SK-N-SH treated with all-trans-retinoic acid at 6 μM for 48 hours (cell line): ENCODE measurements at regions not wholly inside any gene's neighbourhood (a gene's known extent, or its start where the extent isn't known, plus 50 kb on each side); places are given as distances from the start of the nearest gene placed in this dataset.

Experiments used
- ATAC-seq: fragments of 200-7000 bp; cut with Tn5 transposase; 3 replicates; pipeline ENCODE4 v1.9.1; 2020; ENCODE audit warnings: mild to moderate bottlenecking, moderate library complexity
- ARNTL ChIP-seq: fragments of 450-650 bp; formaldehyde crosslinking; IDR thresholded peaks from 2 replicates; pipeline ENCODE4 v1.5.0; 2020; ENCODE audit warnings: low read depth, mild to moderate bottlenecking, moderate library complexity, borderline replicate concordance
- CREB5 ChIP-seq: fragments of 250-450 bp; sonication (Bioruptor Pico); IDR thresholded peaks from 2 replicates; pipeline ENCODE4 v1.5.1; 2020; ENCODE audit warnings: low read depth, mild to moderate bottlenecking, moderate library complexity
- CSDC2 ChIP-seq: fragments of 250-450 bp; sonication (Bioruptor Pico); IDR thresholded peaks from 2 replicates; pipeline ENCODE4 v1.5.0; 2020; ENCODE audit warnings: mild to moderate bottlenecking, moderate library complexity
- CSRNP3 ChIP-seq: fragments of 250-450 bp; sonication (Bioruptor Pico); IDR thresholded peaks from 2 replicates; pipeline ENCODE4 v1.5.1; 2021; ENCODE audit warnings: mild to moderate bottlenecking, moderate library complexity
- ESRRG ChIP-seq: fragments of 250-450 bp; sonication (Bioruptor Pico); IDR thresholded peaks from 2 replicates; pipeline ENCODE4 v1.6.1; 2021; ENCODE audit warnings: mild to moderate bottlenecking
- GLIS3 ChIP-seq: fragments of 250-450 bp; sonication (Bioruptor Pico); IDR thresholded peaks from 2 replicates; pipeline ENCODE4 v1.5.0; 2020; ENCODE audit warnings: mild to moderate bottlenecking, moderate library complexity
- ISL1 ChIP-seq: fragments of 250-450 bp; sonication (Bioruptor Pico); IDR thresholded peaks from 2 replicates; pipeline ENCODE4 v2.1.2; 2022; ENCODE audit warnings: mild to moderate bottlenecking, moderate library complexity
- OSR1 ChIP-seq: fragments of 250-450 bp; sonication (Bioruptor Pico); IDR thresholded peaks from 2 replicates; pipeline ENCODE4 v1.8.0; 2022; ENCODE audit warnings: moderate library complexity, mild to moderate bottlenecking, inconsistent platforms
- PATZ1 ChIP-seq: fragments of 250-450 bp; sonication (Bioruptor Pico); IDR thresholded peaks from 2 replicates; pipeline ENCODE4 v1.8.0; 2020; ENCODE audit warnings: mild to moderate bottlenecking, moderate library complexity, borderline replicate concordance
- POU6F1 ChIP-seq: fragments of 250-450 bp; sonication (Bioruptor Pico); IDR thresholded peaks from 2 replicates; pipeline ENCODE4 v1.8.0; 2021; ENCODE audit warnings: low read depth, mild to moderate bottlenecking, moderate library complexity, borderline replicate concordance
- PPARA ChIP-seq: fragments of 250-450 bp; sonication (Bioruptor Pico); IDR thresholded peaks from 2 replicates; pipeline ENCODE4 v1.5.0; 2020; ENCODE audit warnings: mild to moderate bottlenecking, borderline replicate concordance
- RARB ChIP-seq: fragments of 250-450 bp; sonication (Bioruptor Pico); IDR thresholded peaks from 2 replicates; pipeline ENCODE4 v1.8.0; 2021; ENCODE audit warnings: mild to moderate bottlenecking, moderate library complexity
- SNAI2 ChIP-seq: fragments of 250-450 bp; sonication (Bioruptor Pico); IDR thresholded peaks from 2 replicates; pipeline ENCODE4 v1.5.0; 2020; ENCODE audit warnings: mild to moderate bottlenecking, moderate library complexity
- TCF4 ChIP-seq: fragments of 250-450 bp; sonication (Bioruptor Pico); IDR thresholded peaks from 2 replicates; pipeline ENCODE4 v1.8.0; 2021; ENCODE audit warnings: mild to moderate bottlenecking, moderate library complexity, borderline replicate concordance
- TOX ChIP-seq: fragments of 250-450 bp; sonication (Bioruptor Pico); IDR thresholded peaks from 2 replicates; pipeline ENCODE4 v1.8.0; 2021; ENCODE audit warnings: mild to moderate bottlenecking, moderate library complexity, borderline replicate concordance
- TSHZ2 ChIP-seq: fragments of 250-450 bp; sonication (Bioruptor Pico); IDR thresholded peaks from 2 replicates; pipeline ENCODE4 v1.5.0; 2020; ENCODE audit warnings: mild to moderate bottlenecking, moderate library complexity
- ZC3H10 ChIP-seq: fragments of 250-450 bp; sonication (Bioruptor Pico); IDR thresholded peaks from 2 replicates; pipeline ENCODE4 v1.5.1; 2021; ENCODE audit warnings: mild to moderate bottlenecking, moderate library complexity
- ZFP3 ChIP-seq: fragments of 250-450 bp; sonication (Bioruptor Pico); IDR thresholded peaks from 2 replicates; pipeline ENCODE4 v1.5.0; 2020; ENCODE audit warnings: mild to moderate bottlenecking, moderate library complexity
- ZFP30 ChIP-seq: fragments of 450-650 bp; formaldehyde crosslinking; IDR thresholded peaks from 2 replicates; pipeline ENCODE4 v1.5.0; 2022; ENCODE audit warnings: mild to moderate bottlenecking, moderate library complexity
- ZNF565 ChIP-seq: fragments of 450-650 bp; formaldehyde crosslinking; conservative IDR thresholded peaks from 2 replicates; pipeline ENCODE4 v1.5.0; 2020; ENCODE audit warnings: low read depth, mild to moderate bottlenecking, moderate library complexity
- ZNF70 ChIP-seq: fragments of 450-650 bp; formaldehyde crosslinking; IDR thresholded peaks from 2 replicates; pipeline ENCODE4 v1.5.0; 2020; ENCODE audit warnings: mild to moderate bottlenecking, moderate library complexity
- ZNF8 ChIP-seq: fragments of 450-650 bp; formaldehyde crosslinking; IDR thresholded peaks from 2 replicates; pipeline ENCODE4 v1.5.0; 2020; ENCODE audit warnings: mild to moderate bottlenecking, moderate library complexity

GRCh38 chr1:70490153-70490552, 79.1 kb downstream of the CTH start:
- no peak for ATAC-seq
- TF ChIP-seq ESRRG (no peak), ARNTL (CRISPR knock-in tag) (no peak), ISL1 (CRISPR knock-in tag) (no peak), ZNF8 (CRISPR knock-in tag) (no peak), ZNF565 (CRISPR knock-in tag) (no peak), RARB (CRISPR knock-in tag) (no peak), GLIS3 (CRISPR knock-in tag) (no peak), OSR1 (no peak), TSHZ2 (CRISPR knock-in tag) (no peak), TOX (CRISPR knock-in tag) (no peak), SNAI2 (CRISPR knock-in tag) (no peak)
- TF ChIP-seq, all 23 proteins: peak for 0

- ATAC-seq: no peak
- TF ChIP-seq ISL1 (CRISPR knock-in tag) (no peak), GLIS3 (CRISPR knock-in tag) (no peak), PPARA (CRISPR knock-in tag) (no peak), CREB5 (CRISPR knock-in tag) (no peak), ZFP3 (CRISPR knock-in tag) (no peak), ZFP30 (CRISPR knock-in tag) (no peak), ESRRG (no peak), TCF4 (CRISPR knock-in tag) (no peak), PATZ1 (CRISPR knock-in tag) (no peak), ZNF70 (CRISPR knock-in tag) (no peak), TOX (CRISPR knock-in tag) (no peak), ZC3H10 (CRISPR knock-in tag) (no peak), CSDC2 (no peak), ARNTL (CRISPR knock-in tag) (no peak), SNAI2 (CRISPR knock-in tag) (no peak), ZNF565 (CRISPR knock-in tag) (no peak), TSHZ2 (CRISPR knock-in tag) (no peak), ZNF8 (CRISPR knock-in tag) (no peak), RARB (CRISPR knock-in tag) (no peak)
- TF ChIP-seq, all 23 proteins: peak for 0
Measured at GRCh38 chr1:70495370-70495769, 84.3 kb downstream of the CTH start.

- ATAC-seq: no peak
- TF ChIP-seq CSDC2 (no peak), CSRNP3 (CRISPR knock-in tag) (no peak), POU6F1 (CRISPR knock-in tag) (no peak), ARNTL (CRISPR knock-in tag) (no peak), TCF4 (CRISPR knock-in tag) (no peak), TSHZ2 (CRISPR knock-in tag) (no peak), TOX (CRISPR knock-in tag) (no peak)
Measured at GRCh38 chr1:70496181-70496580, 85.1 kb downstream of the CTH start.
